NCI-H2107 treated with DMSO at 0.1 percent for 48 hours (cell line): ENCODE measurements at regions not wholly inside any gene's neighbourhood (a gene's known extent, or its start where the extent isn't known, plus 50 kb on each side); places are given as distances from the start of the nearest gene placed in this dataset.
"Not testable (repeated sequence)": the region's sequence is repeated elsewhere in the genome, so short reads cannot be mapped to it uniquely, and the experiment has no call there.

ENCODE experiments used
- DNase-seq: peaks from one replicate; lab custom pipeline; 2025; ENCODE audit not compliant: unreplicated experiment; lab: John Stamatoyannopoulos, UW

- DNase-seq = no peak
Observed at GRCh38 chr3:150357923-150358607, 50.0 kb upstream of the TSC22D2 start.

- DNase-seq = no peak
Observed at GRCh38 chr3:150357140-150357539, 51.0 kb upstream of the TSC22D2 start.

GRCh38 chr3:150355574-150355973, 52.5 kb upstream of the TSC22D2 start:
- DNase-seq = no peak

- no peak for DNase-seq
Observed at GRCh38 chr3:150352931-150353330, 55.2 kb upstream of the TSC22D2 start.

GRCh38 chr3:150351398-150351797, 56.7 kb upstream of the TSC22D2 start:
- no peak for DNase-seq

GRCh38 chr3:150349314-150350097, 58.6 kb upstream of the TSC22D2 start:
- DNase-seq = no peak

GRCh38 chr3:150348500-150348899, 59.6 kb upstream of the TSC22D2 start:
- DNase-seq = no peak

DNA sequence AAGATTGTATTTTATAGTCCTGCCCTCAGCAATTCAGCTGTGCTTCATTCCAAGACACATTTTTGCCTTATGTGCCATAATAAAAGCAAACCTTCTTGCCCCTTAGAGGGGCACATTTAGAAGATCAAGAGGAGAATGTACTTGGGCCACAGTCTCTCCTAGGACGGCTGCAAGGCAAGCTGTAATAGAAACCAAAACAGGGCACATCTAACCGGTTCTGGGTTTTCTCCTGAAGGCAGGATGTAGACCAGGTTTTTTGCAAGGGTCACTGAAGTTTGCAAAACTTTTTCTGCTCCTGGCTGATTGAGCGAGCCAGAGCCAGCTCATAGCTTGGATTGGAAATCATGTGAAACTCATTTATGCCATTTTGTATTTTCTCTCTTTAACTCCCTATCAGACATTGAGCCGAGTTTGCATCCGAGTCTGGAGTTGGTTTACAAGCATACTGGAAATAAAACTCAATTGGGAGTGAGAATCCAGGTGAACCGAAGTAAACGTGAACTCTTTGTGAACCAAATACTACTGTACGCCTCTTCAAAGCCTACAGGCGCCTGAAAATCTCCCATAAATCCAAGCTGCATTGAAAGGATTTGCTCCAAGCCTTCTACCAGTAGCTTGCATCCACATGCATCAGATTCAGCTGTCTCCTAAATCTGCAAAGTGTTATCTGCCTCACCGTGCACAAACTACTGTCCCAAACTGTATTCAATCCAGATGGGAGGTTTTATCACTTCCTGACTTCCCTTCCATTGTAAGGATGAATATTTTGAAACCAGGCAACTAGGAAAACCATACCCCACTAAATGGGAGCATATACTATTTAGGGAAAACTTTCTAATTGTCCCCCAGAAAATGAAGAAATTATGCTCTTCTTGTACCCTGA, 60.9 kb upstream of the TSC22D2 start:
- DNase-seq = no peak

DNA sequence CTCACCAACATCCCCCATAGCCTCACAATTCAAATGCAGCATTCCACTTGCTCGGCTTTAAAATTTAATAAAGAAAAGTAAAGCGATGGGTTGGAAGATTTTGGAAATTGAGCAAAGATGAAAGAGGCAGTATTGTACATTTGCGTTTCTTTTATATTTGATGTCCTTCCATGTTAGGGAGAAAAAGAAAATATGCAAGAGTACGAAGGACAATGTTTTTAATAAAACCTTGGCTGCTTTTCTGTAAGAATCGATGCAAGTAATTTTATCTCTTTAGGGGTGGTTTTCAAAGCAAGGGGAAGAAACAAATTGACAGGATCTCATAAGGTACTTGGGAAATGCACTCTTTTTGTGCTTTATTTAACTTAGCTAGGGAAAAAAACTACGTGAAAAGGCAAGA, 61.8 kb upstream of the TSC22D2 start:
- DNase-seq = no peak

- no peak for DNase-seq
Observed at GRCh38 chr3:150345021-150345538, 63.0 kb upstream of the TSC22D2 start.

DNA sequence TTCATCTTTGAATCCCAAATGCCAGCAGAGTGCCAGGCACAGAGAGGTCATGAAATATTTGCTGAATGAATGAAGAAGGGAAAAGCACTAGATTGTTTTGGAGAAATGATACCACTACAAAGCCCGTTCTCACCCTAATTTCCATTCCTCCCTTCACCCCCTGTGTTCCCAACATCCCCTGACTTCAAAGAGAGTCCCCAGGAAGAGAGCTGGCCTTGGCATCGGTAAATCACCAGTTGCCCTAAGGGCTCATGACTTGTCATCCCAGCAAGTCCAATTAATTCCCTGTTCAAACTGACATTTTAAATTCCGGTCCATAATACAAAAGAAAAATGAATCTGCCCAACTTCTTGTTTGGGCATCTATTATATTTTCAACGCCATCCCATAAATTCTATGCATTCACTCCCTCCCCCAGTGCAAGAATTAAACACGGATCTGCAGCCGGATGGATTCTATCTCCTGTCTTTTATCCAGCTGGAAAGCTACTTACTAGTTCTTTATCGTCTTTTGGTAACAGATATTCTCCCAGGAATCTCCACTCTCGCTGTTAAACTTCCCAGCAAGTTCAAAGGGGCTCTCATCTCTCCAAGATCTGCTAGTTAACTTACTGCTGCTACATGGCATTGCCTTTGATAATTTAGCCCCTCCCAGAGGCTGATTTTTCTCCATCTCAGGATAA, 63.9 kb upstream of the TSC22D2 start:
- DNase-seq = no peak

GRCh38 chr3:150342896-150343467, 65.1 kb upstream of the TSC22D2 start:
- no peak for DNase-seq

DNA sequence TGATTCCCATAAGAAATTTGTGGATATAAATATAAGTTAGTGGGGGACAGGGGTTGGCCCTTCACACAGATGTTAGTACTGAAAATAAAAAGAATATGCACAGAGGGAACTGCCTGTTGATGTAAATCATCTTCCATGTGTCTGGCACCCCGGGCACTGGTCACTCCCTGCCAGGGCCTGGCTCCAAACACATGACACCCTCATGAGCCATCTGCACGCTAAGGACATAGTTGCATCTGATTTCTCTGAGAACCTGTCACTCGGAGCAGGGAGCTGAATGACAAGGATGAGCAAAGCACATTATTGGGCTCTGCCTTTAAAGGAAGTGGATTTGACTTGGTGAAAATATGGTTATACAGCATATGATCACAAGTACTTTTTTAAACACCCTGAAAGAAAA, 66.2 kb upstream of the TSC22D2 start:
- no peak for DNase-seq

DNA sequence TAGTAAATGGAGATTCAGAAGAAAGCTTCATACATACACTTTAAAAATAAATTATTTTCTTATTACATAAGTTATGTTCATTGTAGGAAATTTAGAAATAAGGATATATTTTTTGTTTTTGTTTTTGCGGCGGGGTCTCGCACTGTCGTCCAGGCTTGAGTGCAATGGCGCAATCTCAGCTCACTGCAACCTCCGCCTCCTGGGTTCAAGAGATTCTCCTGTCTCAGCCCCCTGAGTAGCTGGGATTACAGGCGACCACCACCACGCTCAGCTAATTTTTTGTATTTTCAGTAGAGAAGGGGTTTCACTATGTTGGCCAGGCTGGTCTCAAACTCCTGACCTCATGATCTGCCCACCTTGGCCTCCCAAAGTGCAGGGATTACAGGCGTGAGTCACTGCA, 71.7 kb upstream of the TSC22D2 start:
- not testable (repeated sequence) for DNase-seq

DNA sequence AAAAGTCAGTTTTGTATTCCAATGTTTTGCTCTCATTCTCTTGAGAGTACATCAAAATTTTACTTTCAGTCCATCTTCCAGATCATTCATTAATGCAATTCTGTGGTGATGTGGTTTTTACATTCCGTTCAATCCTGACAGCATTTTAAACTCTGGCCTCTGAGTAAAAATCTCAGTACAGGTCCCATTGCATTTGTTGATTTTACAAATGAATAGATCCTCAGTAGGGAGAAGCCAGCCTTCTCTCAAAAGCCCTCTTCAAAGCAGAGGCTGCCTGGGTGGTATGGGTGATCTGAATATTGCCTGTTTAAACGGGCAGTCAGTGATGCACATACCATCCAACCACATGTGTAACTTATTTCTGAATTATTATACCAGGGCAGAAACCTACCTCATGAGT, 72.5 kb upstream of the TSC22D2 start:
- DNase-seq = no peak

DNA sequence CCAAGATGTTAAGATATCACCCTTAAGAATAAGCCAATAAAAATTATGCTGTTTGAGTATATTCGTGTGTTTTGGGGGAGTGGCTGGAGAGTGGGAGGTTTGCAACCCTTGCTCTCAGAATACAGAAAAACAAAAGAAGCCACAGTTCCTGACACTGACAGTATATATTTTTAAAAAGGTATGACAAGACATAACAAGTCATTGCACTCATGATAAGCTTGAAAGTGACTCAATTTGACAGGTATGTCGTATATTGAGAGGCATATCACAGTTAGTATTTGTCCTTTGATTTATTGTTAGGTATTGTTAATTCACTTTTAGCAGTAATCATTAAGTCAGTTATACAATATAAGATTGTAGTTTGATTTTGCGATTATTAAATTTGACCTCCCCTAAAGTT, 73.1 kb upstream of the TSC22D2 start:
- no peak for DNase-seq

GRCh38 chr3:150333477-150333876, 74.6 kb upstream of the TSC22D2 start:
- DNase-seq = no peak

DNA sequence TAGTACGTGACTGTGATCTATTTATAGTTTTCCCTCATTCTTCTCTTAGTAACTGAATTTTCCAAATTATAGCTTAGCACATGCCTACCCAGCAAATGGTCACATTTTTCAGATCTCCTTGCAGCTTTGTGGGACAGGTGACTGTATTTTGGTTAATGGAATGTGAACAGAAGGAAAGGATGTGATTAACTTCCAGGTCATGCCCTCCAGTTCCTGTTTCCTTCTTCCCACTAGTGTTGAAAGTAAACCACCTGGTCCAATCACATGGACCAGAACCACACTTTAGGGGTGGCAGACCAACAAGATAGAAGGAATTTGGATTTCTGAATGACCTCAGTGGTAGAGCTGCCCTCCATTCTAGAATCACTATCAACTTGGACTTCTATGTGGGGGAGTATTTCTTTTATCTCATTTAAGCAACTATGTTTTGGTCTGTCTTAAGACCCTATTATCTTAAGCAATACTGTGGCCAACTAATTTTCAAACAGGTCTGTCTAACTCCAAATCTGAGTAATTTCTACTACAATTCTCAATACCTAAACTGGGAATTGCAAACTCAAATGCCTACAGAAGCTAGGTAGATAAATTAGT, 76.0 kb upstream of the TSC22D2 start:
- no peak for DNase-seq

- no peak for DNase-seq
Observed at GRCh38 chr3:150330872-150331271, 77.2 kb upstream of the TSC22D2 start.

DNA sequence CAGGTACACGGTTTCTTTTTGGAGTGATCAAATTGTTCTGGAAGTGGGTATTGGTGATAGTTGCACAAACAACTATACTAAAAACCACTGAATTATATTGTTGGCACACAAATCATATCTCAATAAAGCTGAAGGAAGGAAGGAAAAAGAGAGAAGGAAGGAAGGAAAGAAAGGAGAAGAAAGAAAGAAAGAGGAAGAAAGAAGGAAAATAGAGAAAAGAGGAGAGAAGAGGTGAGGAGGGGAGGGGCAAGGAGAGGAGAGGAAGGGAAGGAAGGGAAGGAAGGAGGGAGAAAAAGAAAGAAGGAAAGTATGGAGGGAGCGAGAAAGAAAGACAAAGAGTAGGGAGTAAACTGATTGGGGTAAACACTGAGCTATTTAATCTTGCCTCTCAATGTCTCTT, 77.9 kb upstream of the TSC22D2 start:
- no peak for DNase-seq
